ENCODE measurements at regions not wholly inside any gene's neighbourhood (a gene's known extent, or its start where the extent isn't known, plus 50 kb on each side); places are given as distances from the start of the nearest gene placed in this dataset.

- Histone ChIP-seq H3K27ac (peak overlapping the region; percentile 69 to 71), H3K4me3 (no peak overlapping the region), H3K9me3 (no peaks in the 10 kb centered on the region), H3K36me3 (no peaks in the 10 kb centered on the region), H3K27me3 (no peaks in the 10 kb centered on the region), H3K4me1 (peaks cover 17 to 49% of the 10 kb centered on the region in 2 donors)
- intact Hi-C loops (cut with DNase I), result loop anchor here (1.0 kb wide), 1 partner anchor 10 kb away; no protein-coding TSS in a partner anchor
- DNase-seq (ENCODE audit: low spot score in 2 of 2), result no peak
- TF ChIP-seq CTCF (IDR thresholded peaks at IDR 0.05), result no peak
Observed at GRCh38 chr14:73774671-73775070, 60.5 kb upstream of the PNMA1 start.

- DNase-seq (ENCODE audit: low spot score in 2 of 2), result no peak
- intact Hi-C loops (cut with DNase I), result no loop called here
- H3K4me3 ChIP-seq, result no peak overlapping the region
- H3K27me3 ChIP-seq, result no peaks in the 10 kb centered on the region
- H3K36me3 ChIP-seq, result no peaks in the 10 kb centered on the region
- H3K9me3 ChIP-seq, result no peaks in the 10 kb centered on the region
- TF ChIP-seq CTCF (IDR thresholded peaks at IDR 0.05), result no peak
- H3K4me1 ChIP-seq, result peaks cover 17 to 49% of the 10 kb centered on the region in 2 donors
- H3K27ac ChIP-seq, result peak overlapping the region; percentile 69 to 71
Observed at GRCh38 chr14:73774241-73774570, 60.0 kb upstream of the PNMA1 start.

- intact Hi-C loops (cut with DNase I), result no loop called here
- peaks cover 17 to 53% of the 10 kb centered on the region in 2 donors for H3K4me1 ChIP-seq
- no peaks in the 10 kb centered on the region for H3K36me3 ChIP-seq
- H3K27ac ChIP-seq, result peak overlapping the region; percentile 69 to 71
- no peaks in the 10 kb centered on the region for H3K27me3 ChIP-seq
- TF ChIP-seq CTCF (IDR thresholded peaks at IDR 0.05), result no peak
- no peak for DNase-seq (ENCODE audit: low spot score in 2 of 2)
- no peaks in the 10 kb centered on the region for H3K9me3 ChIP-seq
- no peak overlapping the region for H3K4me3 ChIP-seq
Observed at GRCh38 chr14:73773441-73774240, 59.5 kb upstream of the PNMA1 start.

- H3K27ac ChIP-seq, result peak overlapping the region; percentile 70 to 80
- intact Hi-C loops (cut with DNase I), result no loop called here
- no peaks in the 10 kb centered on the region for H3K36me3 ChIP-seq
- H3K9me3 ChIP-seq, result no peaks in the 10 kb centered on the region
- H3K27me3 ChIP-seq, result no peaks in the 10 kb centered on the region
- peak overlapping the region in 1 of 2 donors; percentile 16 for H3K4me3 ChIP-seq
- no peak for DNase-seq (ENCODE audit: low spot score in 2 of 2)
- peaks cover 21 to 64% of the 10 kb centered on the region in 2 donors for H3K4me1 ChIP-seq
- no peak for TF ChIP-seq CTCF (IDR thresholded peaks at IDR 0.05)
Observed at GRCh38 chr14:73771848-73772638, 57.9 kb upstream of the PNMA1 start.

- no peak for TF ChIP-seq CTCF (IDR thresholded peaks at IDR 0.05)
- intact Hi-C loops (cut with DNase I), result no loop called here
- Histone ChIP-seq H3K4me3 (peak overlapping the region in 1 of 2 donors; percentile 16), H3K9me3 (no peaks in the 10 kb centered on the region), H3K27me3 (no peaks in the 10 kb centered on the region), H3K4me1 (peaks cover 21 to 57% of the 10 kb centered on the region in 2 donors), H3K27ac (peak overlapping the region; percentile 70 to 80), H3K36me3 (no peaks in the 10 kb centered on the region)
- DNase-seq (ENCODE audit: low spot score in 2 of 2), result no peak
Observed at GRCh38 chr14:73770977-73771847, 57.0 kb upstream of the PNMA1 start.
